ENCODE measurements at regions not wholly inside any gene's neighbourhood (a gene's known extent, or its start where the extent isn't known, plus 50 kb on each side); places are given as distances from the start of the nearest gene placed in this dataset.
"Not testable (repeated sequence)": the region's sequence is repeated elsewhere in the genome, so short reads cannot be mapped to it uniquely, and the experiment has no call there.

- H3K9me3 ChIP-seq (ENCODE audit: low read length); H3K79me2 ChIP-seq (replicated peaks; ENCODE audit: insufficient read depth, low read length); H3K27me3 ChIP-seq (ENCODE audit: insufficient read depth, low read depth, low read length); H3K4me3 ChIP-seq (ENCODE audit: low read length); H3K36me3 ChIP-seq (ENCODE audit: insufficient read depth, low read length); H4K20me1 ChIP-seq (ENCODE audit: insufficient read depth); H3K9ac ChIP-seq (ENCODE audit: low read length); H3K9me2 ChIP-seq (ENCODE audit: insufficient read depth, low read length); H3F3A ChIP-seq (ENCODE audit: insufficient read depth, low read length, poor library complexity, severe bottlenecking); H3K4me2 ChIP-seq (ENCODE audit: low read length); H2AFZ ChIP-seq (ENCODE audit: low read depth, low read length); H3K27ac ChIP-seq (ENCODE audit: low read length): not testable (repeated sequence)
These were observed 84.7 kb downstream of the METTL2B start for GRCh38 chr7:128561116-128561722.

DNA sequence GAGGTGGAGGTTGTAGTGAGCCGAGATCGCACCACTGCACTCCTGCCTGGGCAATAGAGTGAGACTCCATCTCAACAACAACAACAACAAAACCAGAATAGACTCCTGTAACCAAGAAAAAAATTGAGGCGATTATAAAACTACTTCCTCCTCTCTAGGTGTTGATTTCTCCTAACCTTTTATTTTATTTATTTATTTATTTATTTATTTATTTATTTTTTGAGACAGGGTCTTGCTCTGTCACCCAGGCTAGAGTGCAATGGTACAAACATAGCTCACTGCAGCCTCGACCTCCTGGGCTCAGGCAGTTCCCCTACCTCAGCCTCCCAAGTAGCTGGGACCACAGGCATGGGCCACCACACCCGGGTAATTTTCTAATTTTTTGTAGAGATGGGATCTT lies 86.2 kb downstream of the METTL2B start:
- H3K9me2 ChIP-seq (ENCODE audit: insufficient read depth, low read length); H3K4me2 ChIP-seq (ENCODE audit: low read length); H3K36me3 ChIP-seq (ENCODE audit: insufficient read depth, low read length); H2AFZ ChIP-seq (ENCODE audit: low read depth, low read length); H3K4me3 ChIP-seq (ENCODE audit: low read length); H3K9me3 ChIP-seq (ENCODE audit: low read length); H4K20me1 ChIP-seq (ENCODE audit: insufficient read depth); H3F3A ChIP-seq (ENCODE audit: insufficient read depth, low read length, poor library complexity, severe bottlenecking); H3K79me2 ChIP-seq (replicated peaks; ENCODE audit: insufficient read depth, low read length); H3K27ac ChIP-seq (ENCODE audit: low read length); H3K9ac ChIP-seq (ENCODE audit: low read length); H3K27me3 ChIP-seq (ENCODE audit: insufficient read depth, low read depth, low read length): not testable (repeated sequence)

GRCh38 chr7:128564123-128564700 lies 87.7 kb downstream of the METTL2B start:
- not testable (repeated sequence) for H3F3A ChIP-seq (ENCODE audit: insufficient read depth, low read length, poor library complexity, severe bottlenecking); H4K20me1 ChIP-seq (ENCODE audit: insufficient read depth); H2AFZ ChIP-seq (ENCODE audit: low read depth, low read length); H3K9ac ChIP-seq (ENCODE audit: low read length); H3K9me2 ChIP-seq (ENCODE audit: insufficient read depth, low read length); H3K4me3 ChIP-seq (ENCODE audit: low read length); H3K27ac ChIP-seq (ENCODE audit: low read length); H3K9me3 ChIP-seq (ENCODE audit: low read length); H3K79me2 ChIP-seq (replicated peaks; ENCODE audit: insufficient read depth, low read length); H3K36me3 ChIP-seq (ENCODE audit: insufficient read depth, low read length); H3K27me3 ChIP-seq (ENCODE audit: insufficient read depth, low read depth, low read length); H3K4me2 ChIP-seq (ENCODE audit: low read length)

DNA sequence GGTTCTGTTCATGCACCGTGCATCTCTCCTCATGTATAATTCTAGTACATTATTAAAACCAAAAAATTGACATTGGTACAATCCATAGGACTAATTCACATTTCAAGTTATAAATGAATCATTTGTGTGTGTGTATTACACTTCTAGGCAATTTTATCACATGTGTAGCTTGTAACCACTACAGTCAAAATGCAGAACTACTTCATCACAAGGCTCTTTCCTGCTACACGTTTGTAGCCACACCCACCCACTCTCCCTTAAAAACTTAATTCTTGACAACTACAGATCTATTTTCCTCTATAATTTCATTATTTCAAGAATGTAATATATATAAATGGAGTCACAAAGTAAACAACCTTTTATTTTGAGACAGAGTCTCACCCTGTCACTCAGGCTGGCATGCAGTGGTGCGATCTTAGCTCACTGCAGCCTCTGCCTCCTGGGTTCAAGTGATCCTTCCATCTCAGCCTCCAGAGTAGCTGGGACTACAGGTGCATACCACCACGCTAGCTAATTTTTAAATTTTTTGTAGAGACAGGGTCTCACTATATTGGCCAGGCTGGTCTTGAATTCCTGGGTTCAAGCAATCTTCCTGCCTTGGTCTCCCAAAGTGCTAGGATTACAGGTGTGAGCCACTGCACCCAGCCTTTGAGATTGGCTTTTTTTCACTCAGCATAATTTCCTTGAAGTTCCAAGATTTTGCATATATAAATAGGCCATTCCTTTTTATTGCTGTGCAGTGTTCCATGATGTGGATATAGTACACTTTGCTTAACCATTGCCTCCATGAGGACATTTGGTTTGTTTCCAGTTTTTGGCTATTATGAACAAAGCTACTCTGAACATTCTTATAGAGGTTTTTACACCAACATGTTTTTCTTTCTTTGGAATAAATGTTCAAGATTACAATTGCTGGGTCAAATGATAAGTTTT lies 88.7 kb downstream of the METTL2B start:
- H3K4me2 ChIP-seq (ENCODE audit: low read length); H3K9me3 ChIP-seq (ENCODE audit: low read length); H3K27ac ChIP-seq (ENCODE audit: low read length); H3K9ac ChIP-seq (ENCODE audit: low read length); H2AFZ ChIP-seq (ENCODE audit: low read depth, low read length); H3K4me3 ChIP-seq (ENCODE audit: low read length); H4K20me1 ChIP-seq (ENCODE audit: insufficient read depth); H3K9me2 ChIP-seq (ENCODE audit: insufficient read depth, low read length); H3K27me3 ChIP-seq (ENCODE audit: insufficient read depth, low read depth, low read length); H3F3A ChIP-seq (ENCODE audit: insufficient read depth, low read length, poor library complexity, severe bottlenecking); H3K36me3 ChIP-seq (ENCODE audit: insufficient read depth, low read length); H3K79me2 ChIP-seq (replicated peaks; ENCODE audit: insufficient read depth, low read length): not testable (repeated sequence)

DNA sequence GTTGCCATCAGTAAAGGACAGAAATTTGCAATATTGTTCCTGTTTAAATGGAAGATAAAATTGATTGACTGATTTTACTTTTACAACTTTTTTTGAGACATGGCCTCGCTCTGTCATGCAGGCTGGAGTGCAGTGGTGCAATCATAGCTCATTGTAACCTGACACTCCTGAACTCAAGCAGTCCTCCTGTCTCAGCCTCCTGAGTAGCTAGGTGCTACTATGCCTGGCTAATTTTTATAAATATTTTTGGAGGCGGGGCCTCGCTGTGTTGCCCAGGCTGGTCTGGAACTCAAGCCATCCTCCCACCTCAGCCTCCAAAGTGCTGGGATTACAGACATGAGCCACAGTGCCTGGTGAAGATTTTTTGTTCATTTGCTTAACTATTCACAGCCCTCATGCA lies 96.8 kb upstream of the GARIN1A start:
- not testable (repeated sequence) for H3K36me3 ChIP-seq (ENCODE audit: insufficient read depth, low read length)

GRCh38 chr7:128576953-128577352 lies 95.1 kb upstream of the GARIN1A start:
- not testable (repeated sequence) for H3K9ac ChIP-seq (ENCODE audit: low read length); H3K36me3 ChIP-seq (ENCODE audit: insufficient read depth, low read length); H2AFZ ChIP-seq (ENCODE audit: low read depth, low read length); H3K4me3 ChIP-seq (ENCODE audit: low read length); H3K27me3 ChIP-seq (ENCODE audit: insufficient read depth, low read depth, low read length); H3K27ac ChIP-seq (ENCODE audit: low read length); H3K9me3 ChIP-seq (ENCODE audit: low read length); H3K79me2 ChIP-seq (replicated peaks; ENCODE audit: insufficient read depth, low read length); H4K20me1 ChIP-seq (ENCODE audit: insufficient read depth); H3K4me2 ChIP-seq (ENCODE audit: low read length); H3K9me2 ChIP-seq (ENCODE audit: insufficient read depth, low read length); H3F3A ChIP-seq (ENCODE audit: insufficient read depth, low read length, poor library complexity, severe bottlenecking)

More for the DNA sequence above, 96.8 kb upstream of the GARIN1A start:
- not testable (repeated sequence) for H3K9me2 ChIP-seq (ENCODE audit: insufficient read depth, low read length); H3K27me3 ChIP-seq (ENCODE audit: insufficient read depth, low read depth, low read length); H3K79me2 ChIP-seq (replicated peaks; ENCODE audit: insufficient read depth, low read length); H3K4me3 ChIP-seq (ENCODE audit: low read length); H3F3A ChIP-seq (ENCODE audit: insufficient read depth, low read length, poor library complexity, severe bottlenecking); H3K27ac ChIP-seq (ENCODE audit: low read length); H3K4me2 ChIP-seq (ENCODE audit: low read length); H3K9me3 ChIP-seq (ENCODE audit: low read length); H3K9ac ChIP-seq (ENCODE audit: low read length); H4K20me1 ChIP-seq (ENCODE audit: insufficient read depth); H2AFZ ChIP-seq (ENCODE audit: low read depth, low read length)

DNA sequence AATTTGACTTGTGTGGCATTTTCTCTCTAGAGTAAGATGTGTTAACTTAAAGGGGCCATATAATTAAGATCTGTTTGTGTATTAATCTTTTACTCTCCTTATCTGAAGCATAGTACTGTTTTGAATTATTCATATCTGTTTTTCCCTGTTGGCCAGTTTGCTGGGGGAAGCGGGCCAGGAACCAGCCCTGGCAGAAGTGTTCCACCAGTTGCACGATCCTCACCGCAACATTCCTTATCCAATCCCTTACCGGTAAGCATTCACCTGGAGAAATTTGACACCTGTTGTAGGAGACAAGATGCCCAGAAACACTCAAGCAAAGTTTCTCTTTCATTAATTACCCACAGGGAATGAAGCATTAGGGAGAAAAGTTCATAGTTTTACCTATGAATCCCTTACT lies 92.2 kb upstream of the GARIN1A start:
- not testable (repeated sequence) for H3K9ac ChIP-seq (ENCODE audit: low read length); H3K27me3 ChIP-seq (ENCODE audit: insufficient read depth, low read depth, low read length); H3K9me3 ChIP-seq (ENCODE audit: low read length); H3K9me2 ChIP-seq (ENCODE audit: insufficient read depth, low read length); H4K20me1 ChIP-seq (ENCODE audit: insufficient read depth); H2AFZ ChIP-seq (ENCODE audit: low read depth, low read length); H3K27ac ChIP-seq (ENCODE audit: low read length); H3K4me2 ChIP-seq (ENCODE audit: low read length); H3K4me3 ChIP-seq (ENCODE audit: low read length); H3F3A ChIP-seq (ENCODE audit: insufficient read depth, low read length, poor library complexity, severe bottlenecking); H3K36me3 ChIP-seq (ENCODE audit: insufficient read depth, low read length); H3K79me2 ChIP-seq (replicated peaks; ENCODE audit: insufficient read depth, low read length)

- not testable (repeated sequence) for H3K9ac ChIP-seq (ENCODE audit: low read length); H3K27ac ChIP-seq (ENCODE audit: low read length); H3K4me2 ChIP-seq (ENCODE audit: low read length); H4K20me1 ChIP-seq (ENCODE audit: insufficient read depth); H3K9me2 ChIP-seq (ENCODE audit: insufficient read depth, low read length); H3K36me3 ChIP-seq (ENCODE audit: insufficient read depth, low read length); H3F3A ChIP-seq (ENCODE audit: insufficient read depth, low read length, poor library complexity, severe bottlenecking); H3K27me3 ChIP-seq (ENCODE audit: insufficient read depth, low read depth, low read length); H3K79me2 ChIP-seq (replicated peaks; ENCODE audit: insufficient read depth, low read length); H3K4me3 ChIP-seq (ENCODE audit: low read length); H3K9me3 ChIP-seq (ENCODE audit: low read length); H2AFZ ChIP-seq (ENCODE audit: low read depth, low read length)
These were observed 91.0 kb upstream of the GARIN1A start for GRCh38 chr7:128581100-128581499.

Measured in neural cell (in vitro differentiated cells).